SK-N-SH (cell line): ENCODE measurements at regions not wholly inside any gene's neighbourhood (a gene's known extent, or its start where the extent isn't known, plus 50 kb on each side); places are given as distances from the start of the nearest gene placed in this dataset.

Experiments
- CTCF ChIA-PET: fragments of 300-600, 350-600 bp; formaldehyde crosslinking; extraction: SDS; loops from one replicate; lab custom pipeline; 2021; lab: Yijun Ruan, JAX
- POLR2A ChIA-PET: fragments of 350-600 bp; sonication (Branson Sonifier 250); formaldehyde crosslinking; extraction: SDS; loops from one replicate; lab custom pipeline; 2020; ENCODE audit warnings: antibody characterized with exemption, inconsistent platforms; lab: Yijun Ruan, JAX
- DNase-seq: peaks from one replicate; pipeline ENCODE4 v3.0.0; 2012
- H2AFZ ChIP-seq: fragments of 200-600 bp; sonication (generic); 2 replicates; pipeline ENCODE4 v1.8.1; 2016; ENCODE audit warnings: antibody characterized with exemption, mild to moderate bottlenecking, low read depth
- H3F3A ChIP-seq: fragments of 200-600 bp; sonication (generic); replicated peaks from 2 replicates; pipeline ENCODE3; 2016; ENCODE audit warnings: antibody characterized with exemption, mild to moderate bottlenecking; ENCODE audit not compliant: insufficient read depth
- H3K27ac ChIP-seq, 2 experiments: fragments of 200-500 bp in 1 of 2; fragments of 200-600 bp in 1 of 2; sonication (Bioruptor generic) in 1 of 2; sonication (generic), shearing (Covaris generic) in 1 of 2; 2 replicates each; pipeline versions ENCODE4 v1.5.1 to v1.6.1; 2014 to 2016; ENCODE audit warnings: low read depth in 2 of 2, inconsistent platforms in 1 of 2, low read length in 1 of 2, mild to moderate bottlenecking in 1 of 2, mixed read lengths in 1 of 2
- H3K27me3 ChIP-seq: fragments of 200-600 bp; sonication (generic), shearing (Covaris generic); 2 replicates; pipeline ENCODE4 v1.6.1; 2016; ENCODE audit warnings: mixed run types; ENCODE audit not compliant: insufficient read depth
- H3K36me3 ChIP-seq, 2 experiments: fragments of 200-500 bp in 1 of 2; fragments of 200-600 bp in 1 of 2; sonication (Bioruptor generic) in 1 of 2; sonication (generic) in 1 of 2; replicated peaks in 1 of 2; 2 replicates each; pipeline versions ENCODE3 to v1.5.1; 2014 to 2016; ENCODE audit warnings: low read length in 1 of 2, mild to moderate bottlenecking in 1 of 2; ENCODE audit not compliant: insufficient read depth in 2 of 2, control insufficient read depth in 1 of 2
- H3K4me1 ChIP-seq, 2 experiments: fragments of 200-500 bp in 1 of 2; fragments of 200-600 bp in 1 of 2; sonication (Bioruptor generic) in 1 of 2; sonication (generic), shearing (Covaris generic) in 1 of 2; 2 replicates each; pipeline versions ENCODE4 v1.5.1 to v1.6.1; 2014 to 2016; ENCODE audit warnings: low read depth in 1 of 2, low read length in 1 of 2, mixed run types in 1 of 2; ENCODE audit not compliant: insufficient read depth in 2 of 2, control insufficient read depth in 1 of 2
- H3K4me2 ChIP-seq: fragments of 200-600 bp; sonication (generic), shearing (Covaris generic); 2 replicates; pipeline ENCODE4 v1.6.1; 2017; ENCODE audit warnings: mixed run types
- H3K4me3 ChIP-seq, 2 experiments: fragments of 200-500 bp in 1 of 2; fragments of 200-600 bp in 1 of 2; sonication (Bioruptor generic) in 1 of 2; sonication (generic), shearing (Covaris generic) in 1 of 2; 2 replicates each; pipeline versions ENCODE4 v1.5.1 to v1.8.1; 2014 to 2016; ENCODE audit warnings: low read depth in 2 of 2, inconsistent platforms in 1 of 2, low read length in 1 of 2, mild to moderate bottlenecking in 1 of 2, mixed read lengths in 1 of 2, moderate library complexity in 1 of 2
- H3K79me2 ChIP-seq: fragments of 200-600 bp; sonication (generic); 2 replicates; pipeline ENCODE4 v1.8.1; 2017; ENCODE audit warnings: mild to moderate bottlenecking; ENCODE audit not compliant: insufficient read depth
- H3K9ac ChIP-seq: fragments of 200-600 bp; sonication (generic); 2 replicates; pipeline ENCODE4 v1.6.1; 2017; ENCODE audit warnings: mixed run types
- H3K9me2 ChIP-seq: fragments of 200-600 bp; sonication (generic); 2 replicates; pipeline ENCODE4 v1.6.1; 2017; ENCODE audit warnings: mixed run types
- H3K9me3 ChIP-seq: fragments of 200-600 bp; sonication (generic); 2 replicates; pipeline ENCODE4 v1.6.1; 2017; ENCODE audit warnings: mixed run types, mild to moderate bottlenecking, moderate library complexity
- H4K20me1 ChIP-seq: fragments of 200-600 bp; sonication (generic); 2 replicates; pipeline ENCODE4 v1.6.1; 2017; ENCODE audit warnings: mild to moderate bottlenecking, mixed run types; ENCODE audit not compliant: insufficient read depth
- CHD2 ChIP-seq: fragments of 150-350 bp; IDR thresholded peaks from 2 replicates; pipeline ENCODE4 v1.6.1; 2018; ENCODE audit warnings: low read length; ENCODE audit not compliant: partially characterized antibody
- CTCF ChIP-seq: fragments of 200-600 bp; sonication (generic); IDR thresholded peaks from 2 replicates; pipeline ENCODE4 v1.6.1; 2017; ENCODE audit warnings: antibody characterized with exemption, mild to moderate bottlenecking, moderate library complexity
- ELF1 ChIP-seq: IDR thresholded peaks from 2 replicates; pipeline ENCODE4 v1.4.0; 2012
- FOSL2 ChIP-seq: IDR thresholded peaks from 2 replicates; pipeline ENCODE4 v1.4.0; 2012; ENCODE audit warnings: low read depth, mild to moderate bottlenecking, moderate library complexity, borderline replicate concordance
- FOXJ3 ChIP-seq: sonication (generic); formaldehyde crosslinking; IDR thresholded peaks from 2 replicates; pipeline ENCODE4 v1.5.1; 2020; ENCODE audit warnings: mild to moderate bottlenecking, missing genetic modification reagents
- FOXM1 ChIP-seq: IDR thresholded peaks from 2 replicates; pipeline ENCODE4 v1.4.0; 2012; ENCODE audit warnings: low read depth, mild to moderate bottlenecking
- GABPA ChIP-seq: IDR thresholded peaks from 2 replicates; pipeline ENCODE4 v1.4.0; 2012; ENCODE audit warnings: low read depth, mild to moderate bottlenecking
- GATA2 ChIP-seq: sonication (generic); formaldehyde crosslinking; IDR thresholded peaks from 2 replicates; pipeline ENCODE4 v1.5.0; 2020; ENCODE audit warnings: mild to moderate bottlenecking, missing genetic modification reagents
- IRF3 ChIP-seq: fragments of 150-350 bp; IDR thresholded peaks from 2 replicates; pipeline ENCODE4 v1.6.1; 2016; ENCODE audit warnings: mild to moderate bottlenecking, low read depth, low read length
- MAX ChIP-seq: IDR thresholded peaks from 2 replicates; pipeline ENCODE4 v1.4.0; 2012; ENCODE audit warnings: low read depth
- NFIC ChIP-seq: IDR thresholded peaks from 2 replicates; pipeline ENCODE4 v1.4.0; 2012; ENCODE audit warnings: borderline replicate concordance
- PBX3 ChIP-seq: IDR thresholded peaks from 2 replicates; pipeline ENCODE4; 2012
- POLR2AphosphoS5 ChIP-seq: IDR thresholded peaks from 2 replicates; pipeline ENCODE4 v1.6.1; 2012; ENCODE audit warnings: low read depth, low read length
- REST ChIP-seq: IDR thresholded peaks from 2 replicates; pipeline ENCODE4 v1.6.1; 2012; ENCODE audit warnings: mild to moderate bottlenecking, low read depth, low read length, moderate library complexity
- RFX5 ChIP-seq: IDR thresholded peaks from 2 replicates; pipeline ENCODE4 v1.6.1; 2012; ENCODE audit warnings: mild to moderate bottlenecking, improper control_type of control experiment, low read length
- SMC3 ChIP-seq: IDR thresholded peaks from 2 replicates; pipeline ENCODE4 v1.6.1; 2012; ENCODE audit warnings: low read depth, low read length, improper control_type of control experiment
- TAF1 ChIP-seq: IDR thresholded peaks from 2 replicates; pipeline ENCODE4 v1.6.1; 2012; ENCODE audit warnings: low read depth, mild to moderate bottlenecking, low read length, moderate library complexity, borderline replicate concordance
- TEAD4 ChIP-seq: IDR thresholded peaks from 2 replicates; pipeline ENCODE4 v1.4.0; 2012; ENCODE audit warnings: mild to moderate bottlenecking, borderline replicate concordance; ENCODE audit not compliant: insufficient read depth
- YY1 ChIP-seq: IDR thresholded peaks from 2 replicates; pipeline ENCODE4 v1.4.0; 2012; ENCODE audit warnings: low read depth, mild to moderate bottlenecking
- WGBS: methylation state at CpG from one replicate; pipeline ENCODE4 v1.1.6; 2017; ENCODE audit warnings: low lambda C conversion rate; 5-methylcytosine and 5-hydroxymethylcytosine counted together

DNA sequence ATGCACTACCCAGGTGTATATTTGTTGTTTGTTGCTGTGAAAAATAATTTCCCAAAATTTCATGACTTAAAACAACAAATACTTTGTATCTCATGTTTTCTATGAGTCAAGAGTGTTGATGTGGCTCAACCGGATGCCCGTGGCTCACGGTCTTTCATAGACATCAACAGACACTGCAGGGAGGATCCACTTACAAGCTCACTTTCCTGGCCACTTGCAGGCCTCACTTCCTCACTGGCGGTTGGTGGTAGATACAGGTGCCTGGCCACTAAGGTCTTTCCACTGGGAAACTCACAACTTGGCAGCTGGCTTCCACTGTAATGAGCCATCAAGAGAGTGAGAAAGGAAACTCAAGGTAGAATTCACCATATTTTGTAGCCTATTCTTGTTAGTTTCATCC is 662.9 kb downstream of the IRS1 start:
- Histone ChIP-seq H3K4me3 (no peak overlapping the region), H3K27ac (no peak overlapping the region)
- POLR2A ChIA-PET = no interaction called here
- TF ChIP-seq GABPA = no peak
- no peak for TF ChIP-seq PBX3
- TF ChIP-seq RFX5 = no peak
- no peak for TF ChIP-seq FOXJ3 (CRISPR knock-in tag)
- no peak for TF ChIP-seq TAF1
- TF ChIP-seq YY1 = no peak
- TF ChIP-seq GATA2 (CRISPR knock-in tag) = no peak
- TF ChIP-seq, all 33 proteins: peak for 0
- Histone ChIP-seq H3K4me1 (no peaks in the 10 kb centered on the region; a peak in 1 of 4 replicates), H3K9me3 (no peaks in the 10 kb centered on the region), H3K36me3 (no peaks in the 10 kb centered on the region), H3K27me3 (no peaks in the 10 kb centered on the region), H2AFZ (no peak overlapping the region), H3K4me2 (no peak overlapping the region), H3K9ac (no peak overlapping the region), H4K20me1 (no peaks in the 10 kb centered on the region), H3K9me2 (no peaks in the 10 kb centered on the region), H3K79me2 (no peaks in the 10 kb centered on the region), H3F3A (no peaks in the 10 kb centered on the region)
- WGBS = 59% methylated on average over 4 of the region's 4 CpGs
- no peak for DNase-seq
- CTCF ChIA-PET = no interaction called here

DNA sequence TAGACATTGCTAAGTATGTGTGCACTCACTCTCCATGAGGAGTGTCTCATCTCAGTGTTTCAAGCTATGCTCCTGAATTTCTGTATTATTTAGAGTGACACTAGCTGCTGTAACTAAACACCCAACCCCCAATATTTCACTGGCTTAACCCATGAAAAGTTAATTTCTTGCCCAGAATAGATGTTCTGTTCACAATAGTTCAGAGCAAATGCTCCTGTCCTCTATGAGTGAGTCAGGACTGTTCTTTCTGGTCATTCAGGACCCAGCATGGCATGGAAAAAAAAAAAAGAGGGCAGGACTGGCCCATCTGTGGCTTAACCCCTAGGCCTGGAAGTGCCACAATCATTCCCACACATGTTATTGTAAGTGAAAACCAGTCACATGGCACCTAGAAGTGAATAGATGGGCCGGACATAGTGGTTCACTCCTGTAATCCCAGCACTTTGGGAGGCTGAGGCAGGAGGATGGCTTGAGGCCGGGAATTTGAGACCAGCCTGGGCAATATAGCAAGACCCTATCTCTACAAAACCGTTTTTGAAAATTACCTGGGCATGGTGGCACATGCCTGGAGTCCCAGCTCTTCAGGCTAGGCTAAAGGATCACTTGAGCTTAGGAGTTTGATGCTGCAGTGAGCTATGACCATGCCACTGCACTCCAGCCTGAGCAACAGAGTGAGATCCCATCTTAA is 663.6 kb downstream of the IRS1 start:
- Histone ChIP-seq H3F3A (no peaks in the 10 kb centered on the region), H4K20me1 (no peaks in the 10 kb centered on the region), H3K27me3 (no peaks in the 10 kb centered on the region), H3K9me3 (no peaks in the 10 kb centered on the region), H3K36me3 (no peaks in the 10 kb centered on the region), H3K4me2 (no peak overlapping the region), H3K9me2 (no peaks in the 10 kb centered on the region), H2AFZ (no peak overlapping the region), H3K4me1 (no peaks in the 10 kb centered on the region; a peak in 1 of 4 replicates), H3K4me3 (no peak overlapping the region), H3K27ac (no peak overlapping the region), H3K79me2 (no peaks in the 10 kb centered on the region), H3K9ac (no peak overlapping the region)
- WGBS = 28% methylated on average over 3 of the region's 3 CpGs
- CTCF ChIA-PET = no interaction called here
- POLR2A ChIA-PET = no interaction called here
- no peak for DNase-seq
- TF ChIP-seq ELF1 = no peak
- TF ChIP-seq NFIC = no peak
- TF ChIP-seq IRF3 = no peak
- TF ChIP-seq POLR2AphosphoS5 = no peak
- TF ChIP-seq TEAD4 = no peak
- no peak for TF ChIP-seq SMC3
- TF ChIP-seq TAF1 = no peak
- TF ChIP-seq FOSL2 = no peak
- no peak for TF ChIP-seq REST
- TF ChIP-seq FOXJ3 (CRISPR knock-in tag) = no peak
- no peak for TF ChIP-seq RFX5
- no peak for TF ChIP-seq MAX
- TF ChIP-seq CTCF = no peak
- no peak for TF ChIP-seq CHD2
- no peak for TF ChIP-seq FOXM1
